Cardiac fibroblast (primary cell): ENCODE measurements at regions not wholly inside any gene's neighbourhood (a gene's known extent, or its start where the extent isn't known, plus 50 kb on each side); places are given as distances from the start of the nearest gene placed in this dataset.
A peak's percentile ranks its signal among the peaks of the same experiment; 100 is the strongest.

Experiments used
- DNase-seq, 2 donors: peaks; one replicate each; pipeline versions ENCODE4 v3.0.0 to v3.0.0-alpha.2; 2010; ENCODE audit warnings: low read depth in 2 of 2
- H3K4me3 ChIP-seq, 2 donors: replicated peaks in 1 of 2; 1 replicate in 1 of 2; 2 replicates in 1 of 2; pipeline ENCODE4 v1.5.1; 2011; ENCODE audit warnings: low read depth in 2 of 2, low read length in 2 of 2, mild to moderate bottlenecking in 2 of 2, moderate library complexity in 1 of 2
- CTCF ChIP-seq: IDR thresholded peaks from one replicate; pipeline ENCODE4 v1.5.1; 2011; ENCODE audit warnings: low read depth, mild to moderate bottlenecking, low read length, inconsistent platforms

GRCh38 chr11:100563541-100564280, 123.4 kb upstream of the ARHGAP42 start:
- TF ChIP-seq CTCF = no peak
- DNase-seq = no peak
- H3K4me3 ChIP-seq = no peak overlapping the region

GRCh38 chr11:100573911-100574513, 113.1 kb upstream of the ARHGAP42 start:
- H3K4me3 ChIP-seq = no peak overlapping the region
- no peak for DNase-seq
- TF ChIP-seq CTCF = no peak

GRCh38 chr11:100574894-100575769, 112.0 kb upstream of the ARHGAP42 start:
- H3K4me3 ChIP-seq = no peak overlapping the region
- peak; percentile 10 for TF ChIP-seq CTCF
- peak; percentile 45 to 58 for DNase-seq

- peak; percentile 75 to 81 for DNase-seq
- H3K4me3 ChIP-seq = no peak overlapping the region
- peak; percentile 74 for TF ChIP-seq CTCF
These were observed 111.0 kb upstream of the ARHGAP42 start for GRCh38 chr11:100575860-100576717.

GRCh38 chr11:100576718-100577021, 110.4 kb upstream of the ARHGAP42 start:
- no peak for TF ChIP-seq CTCF
- DNase-seq = no peak
- no peak overlapping the region for H3K4me3 ChIP-seq

GRCh38 chr11:100578831-100579311, 108.2 kb upstream of the ARHGAP42 start:
- no peak overlapping the region for H3K4me3 ChIP-seq
- no peak for TF ChIP-seq CTCF
- peak in 1 of 2 donors; percentile 65 for DNase-seq
